Osteoblast (primary cell): ENCODE measurements at regions not wholly inside any gene's neighbourhood (a gene's known extent, or its start where the extent isn't known, plus 50 kb on each side); places are given as distances from the start of the nearest gene placed in this dataset.

Source experiments
- DNase-seq: peaks from one replicate; pipeline ENCODE4 v3.0.0; 2011; ENCODE audit warnings: low spot score, mixed read lengths; ENCODE audit not compliant: insufficient read length; ENCODE audit errors: missing footprints
- H2AFZ ChIP-seq: 2 replicates; pipeline ENCODE4 v1.6.0; 2011; ENCODE audit warnings: mild to moderate bottlenecking, low read length
- H3K27ac ChIP-seq: 2 replicates; pipeline ENCODE4 v1.5.1; 2011; ENCODE audit warnings: mild to moderate bottlenecking, low read depth, low read length, moderate library complexity
- H3K27me3 ChIP-seq: 2 replicates; pipeline ENCODE4 v1.6.0; 2012; ENCODE audit warnings: mild to moderate bottlenecking, control low read depth, inconsistent platforms, low read length, moderate library complexity; ENCODE audit not compliant: insufficient read depth
- H3K36me3 ChIP-seq: 2 replicates; pipeline ENCODE4 v1.5.1; 2011; ENCODE audit warnings: mild to moderate bottlenecking, low read length, control low read depth, moderate library complexity; ENCODE audit not compliant: insufficient read depth
- H3K4me1 ChIP-seq: 2 replicates; pipeline ENCODE4 v1.5.1; 2011; ENCODE audit warnings: mild to moderate bottlenecking, low read length, control low read depth, moderate library complexity; ENCODE audit not compliant: insufficient read depth
- H3K4me2 ChIP-seq: 2 replicates; pipeline ENCODE4 v1.6.0; 2011; ENCODE audit warnings: mild to moderate bottlenecking, low read length; ENCODE audit not compliant: insufficient read depth
- H3K4me3 ChIP-seq: fragments of 200-600 bp; sonication (generic); 3 replicates; pipeline ENCODE4 v1.5.1; 2012; ENCODE audit warnings: mild to moderate bottlenecking, low read length, inconsistent platforms; ENCODE audit not compliant: insufficient read depth
- H3K79me2 ChIP-seq: 2 replicates; pipeline ENCODE4 v1.6.0; 2012; ENCODE audit warnings: mild to moderate bottlenecking, low read length, control low read depth, inconsistent platforms; ENCODE audit not compliant: insufficient read depth
- H3K9me3 ChIP-seq: 2 replicates; pipeline ENCODE4 v1.5.1; 2011; ENCODE audit warnings: low read depth, low read length, control low read depth
- H4K20me1 ChIP-seq: 2 replicates; pipeline ENCODE4 v1.6.0; 2012; ENCODE audit warnings: mild to moderate bottlenecking, low read length, control low read depth; ENCODE audit not compliant: insufficient read depth
- TF ChIP-seq, protein P1 (sequence below): IDR thresholded peaks from 2 replicates; pipeline ENCODE4 v1.5.1; 2011; ENCODE audit warnings: mild to moderate bottlenecking, low read depth, low read length, moderate library complexity; ENCODE audit errors: extremely low read depth

DNA sequence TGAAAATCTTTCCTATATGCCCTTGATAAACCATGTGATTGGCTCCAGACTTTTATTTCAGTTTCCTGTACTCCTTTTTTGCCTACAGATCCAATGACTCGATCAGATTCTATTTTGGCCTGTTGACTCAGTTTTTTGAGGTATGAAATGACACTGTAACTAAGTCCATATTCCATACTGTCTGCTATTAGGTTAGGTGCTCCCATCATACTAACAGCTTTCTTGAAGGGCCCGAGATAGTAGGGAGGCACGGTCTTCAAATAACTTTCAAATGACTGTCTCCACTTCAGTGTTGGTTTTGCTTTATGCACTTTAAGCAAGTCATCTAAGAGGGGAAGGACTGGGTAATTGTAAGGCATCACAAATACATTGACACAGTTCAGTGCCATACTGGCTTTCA is 295.4 kb upstream of the DAB2 start:
- TF ChIP-seq, protein P1, sequence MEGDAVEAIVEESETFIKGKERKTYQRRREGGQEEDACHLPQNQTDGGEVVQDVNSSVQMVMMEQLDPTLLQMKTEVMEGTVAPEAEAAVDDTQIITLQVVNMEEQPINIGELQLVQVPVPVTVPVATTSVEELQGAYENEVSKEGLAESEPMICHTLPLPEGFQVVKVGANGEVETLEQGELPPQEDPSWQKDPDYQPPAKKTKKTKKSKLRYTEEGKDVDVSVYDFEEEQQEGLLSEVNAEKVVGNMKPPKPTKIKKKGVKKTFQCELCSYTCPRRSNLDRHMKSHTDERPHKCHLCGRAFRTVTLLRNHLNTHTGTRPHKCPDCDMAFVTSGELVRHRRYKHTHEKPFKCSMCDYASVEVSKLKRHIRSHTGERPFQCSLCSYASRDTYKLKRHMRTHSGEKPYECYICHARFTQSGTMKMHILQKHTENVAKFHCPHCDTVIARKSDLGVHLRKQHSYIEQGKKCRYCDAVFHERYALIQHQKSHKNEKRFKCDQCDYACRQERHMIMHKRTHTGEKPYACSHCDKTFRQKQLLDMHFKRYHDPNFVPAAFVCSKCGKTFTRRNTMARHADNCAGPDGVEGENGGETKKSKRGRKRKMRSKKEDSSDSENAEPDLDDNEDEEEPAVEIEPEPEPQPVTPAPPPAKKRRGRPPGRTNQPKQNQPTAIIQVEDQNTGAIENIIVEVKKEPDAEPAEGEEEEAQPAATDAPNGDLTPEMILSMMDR = no peak
- Histone ChIP-seq H3K79me2 (no peaks in the 10 kb centered on the region), H2AFZ (no peak overlapping the region), H3K4me1 (peaks cover 8% of the 10 kb centered on the region), H3K4me2 (no peak overlapping the region), H3K27ac (no peak overlapping the region), H4K20me1 (no peaks in the 10 kb centered on the region), H3K27me3 (no peaks in the 10 kb centered on the region), H3K36me3 (no peaks in the 10 kb centered on the region), H3K4me3 (no peak overlapping the region), H3K9me3 (no peaks in the 10 kb centered on the region)
- DNase-seq = peak; percentile 77

DNA sequence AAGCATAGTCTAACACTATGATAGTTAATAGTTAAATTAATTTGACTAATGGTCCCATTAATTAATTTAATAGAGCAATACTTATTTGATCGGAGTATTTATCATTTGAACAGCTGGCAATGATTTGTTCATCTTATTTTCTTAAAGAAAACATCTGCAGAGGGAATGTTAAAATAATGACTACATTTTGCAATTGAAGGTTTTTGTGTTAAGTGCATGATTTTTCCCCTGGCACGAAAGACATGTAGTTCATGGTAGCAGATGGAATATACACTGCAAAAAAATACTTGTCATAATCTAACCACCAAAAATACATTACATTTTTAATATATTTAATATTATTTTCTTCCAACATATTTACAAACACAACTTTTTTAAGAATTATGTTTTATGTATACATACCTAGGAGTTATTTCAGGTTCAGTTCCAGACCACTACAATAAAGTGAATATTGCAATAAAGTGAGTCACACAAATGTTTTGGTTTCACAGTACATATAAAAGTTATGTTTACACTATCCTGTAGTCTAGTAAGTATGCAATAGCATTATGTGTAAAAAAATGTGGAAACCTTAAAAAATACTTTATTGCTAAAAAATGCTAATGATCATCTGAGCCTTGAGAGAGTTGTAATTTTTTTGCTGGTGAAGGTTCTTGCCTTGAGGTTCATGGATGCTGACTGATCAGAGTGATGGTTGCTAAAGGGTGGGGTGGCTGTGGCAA is 292.6 kb upstream of the DAB2 start:
- no peaks in the 10 kb centered on the region for H3K27me3 ChIP-seq
- no peaks in the 10 kb centered on the region for H4K20me1 ChIP-seq
- peaks cover 8% of the 10 kb centered on the region for H3K4me1 ChIP-seq
- no peak overlapping the region for H2AFZ ChIP-seq
- no peaks in the 10 kb centered on the region for H3K36me3 ChIP-seq
- H3K79me2 ChIP-seq = no peaks in the 10 kb centered on the region
- no peak overlapping the region for H3K4me2 ChIP-seq
- DNase-seq = no peak
- no peak overlapping the region for H3K4me3 ChIP-seq
- H3K9me3 ChIP-seq = no peaks in the 10 kb centered on the region
- H3K27ac ChIP-seq = no peak overlapping the region
- TF ChIP-seq, protein P1 = no peak

DNA sequence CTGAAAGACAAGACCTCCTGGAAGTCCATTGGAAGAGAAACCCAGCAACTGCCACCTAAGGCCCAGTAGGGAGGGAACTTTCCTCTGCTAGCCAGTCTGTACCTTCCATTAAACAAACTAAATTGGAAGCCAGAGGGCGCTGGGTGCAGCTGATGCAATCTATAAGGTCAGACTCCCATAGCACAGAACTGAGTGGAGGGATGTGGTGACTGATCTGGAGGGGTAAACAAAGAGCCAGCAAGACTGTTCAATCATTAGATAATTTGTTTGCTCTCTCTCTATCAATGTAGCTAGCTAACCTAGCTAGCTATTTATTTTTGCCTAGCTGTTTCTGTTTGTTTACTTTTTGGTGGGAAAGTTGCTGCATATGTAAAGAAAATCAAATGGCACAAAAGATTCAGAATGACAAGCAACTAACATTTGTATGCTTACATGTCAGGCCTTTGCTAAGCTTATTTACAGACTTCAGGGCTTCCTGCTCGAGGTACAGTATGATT is 291.8 kb upstream of the DAB2 start:
- H2AFZ ChIP-seq = peak overlapping the region; percentile 14
- no peaks in the 10 kb centered on the region for H4K20me1 ChIP-seq
- no peaks in the 10 kb centered on the region for H3K79me2 ChIP-seq

More for the DNA sequence above, 291.8 kb upstream of the DAB2 start:
- peaks cover 8% of the 10 kb centered on the region for H3K4me1 ChIP-seq
- H3K36me3 ChIP-seq = no peaks in the 10 kb centered on the region
- DNase-seq = peak; percentile 62
- no peaks in the 10 kb centered on the region for H3K27me3 ChIP-seq
- H3K9me3 ChIP-seq = no peaks in the 10 kb centered on the region
- H3K4me2 ChIP-seq = no peak overlapping the region
- TF ChIP-seq, protein P1 = peak; percentile 59
- no peak overlapping the region for H3K4me3 ChIP-seq
- H3K27ac ChIP-seq = no peak overlapping the region
